B cell (primary cell): ENCODE measurements at regions not wholly inside any gene's neighbourhood (a gene's known extent, or its start where the extent isn't known, plus 50 kb on each side); places are given as distances from the start of the nearest gene placed in this dataset.

ENCODE experiments used
- ATAC-seq: fragments of 200-7000 bp; cut with Tn5 transposase; one replicate; pipeline ENCODE4 v1.10.0; 2021; ENCODE audit warnings: low read depth, mild to moderate bottlenecking, moderate number of reproducible peaks, moderate library complexity
- CTCF ChIA-PET: fragments of 350-600 bp; sonication (Branson Sonifier 250); formaldehyde crosslinking; loops from one replicate; lab custom pipeline; 2021; ENCODE audit warnings: antibody characterized with exemption, inconsistent platforms; lab: Charles Lee
- POLR2A ChIA-PET: fragments of 350-600 bp; sonication (Branson Sonifier 250); formaldehyde crosslinking; loops from one replicate; lab custom pipeline; 2021; ENCODE audit warnings: antibody characterized with exemption; lab: Charles Lee
- DNase-seq: peaks from one replicate; pipeline ENCODE4 v3.0.0; 2013
- H2AFZ ChIP-seq: 2 replicates; pipeline ENCODE4 v1.6.1; 2012; ENCODE audit warnings: mild to moderate bottlenecking, low read depth, low read length; ENCODE audit not compliant: insufficient read depth, poor library complexity, severe bottlenecking
- H3K27ac ChIP-seq, 2 donors: 1 replicate in 1 of 2; 2 replicates in 1 of 2; pipeline ENCODE4 v1.5.1; 2012 to 2013; ENCODE audit warnings: low read length in 2 of 2, mild to moderate bottlenecking in 2 of 2, moderate library complexity in 1 of 2
- H3K27me3 ChIP-seq, 4 experiments: fragments of 200-600 bp in 1 of 4; sonication (generic) in 1 of 4; replicated peaks in 1 of 4; 1 replicate in 2 of 4; 2 replicates in 2 of 4; pipeline versions ENCODE4 v1.6.1 to v1.7.0; 2013 to 2016; ENCODE audit warnings: low read length in 3 of 4, mild to moderate bottlenecking in 2 of 4, mixed read lengths in 1 of 4, moderate library complexity in 1 of 4; ENCODE audit not compliant: insufficient read depth in 4 of 4, control insufficient read depth in 3 of 4; ENCODE audit errors: control extremely low read depth in 1 of 4
- H3K36me3 ChIP-seq, 2 experiments: replicated peaks in 1 of 2; 1 replicate in 1 of 2; 2 replicates in 1 of 2; pipeline versions ENCODE4 v1.6.1 to v1.7.1; 2013; ENCODE audit warnings: low read length in 1 of 2; ENCODE audit not compliant: insufficient read depth in 2 of 2, control insufficient read depth in 1 of 2; ENCODE audit errors: control extremely low read depth in 1 of 2, extremely low read depth in 1 of 2
- H3K4me1 ChIP-seq, 2 donors: fragments of 200-600 bp in 1 of 2; sonication (generic) in 1 of 2; 1 replicate in 1 of 2; 2 replicates in 1 of 2; pipeline versions ENCODE4 v1.5.1 to v1.6.1; 2013 to 2017; ENCODE audit warnings: low read length in 2 of 2; ENCODE audit not compliant: control insufficient read depth in 2 of 2, insufficient read depth in 2 of 2
- H3K4me2 ChIP-seq: replicated peaks from 2 replicates; pipeline ENCODE3; 2012; ENCODE audit warnings: mild to moderate bottlenecking, low read depth, low read length; ENCODE audit not compliant: poor library complexity, severe bottlenecking
- H3K4me3 ChIP-seq, 5 experiments: fragments of 200-600 bp in 1 of 5; sonication (generic) in 1 of 5; 1 replicate in 3 of 5; 2 replicates in 2 of 5; pipeline versions ENCODE4 v1.5.1 to v1.7.0; 2011 to 2016; ENCODE audit warnings: low read length in 4 of 5, mild to moderate bottlenecking in 4 of 5, low read depth in 2 of 5, control low read depth in 1 of 5, moderate library complexity in 1 of 5; ENCODE audit not compliant: insufficient read depth in 1 of 5; ENCODE audit errors: control extremely low read depth in 1 of 5, extremely low read depth in 1 of 5
- H3K79me2 ChIP-seq: fragments of 200-600 bp; sonication (generic); one replicate; pipeline ENCODE4 v1.6.0; 2016; ENCODE audit warnings: low read length; ENCODE audit not compliant: control insufficient read depth, insufficient read depth
- H3K9ac ChIP-seq: fragments of 200-600 bp; sonication (generic); 2 replicates; pipeline ENCODE4 v1.6.1; 2017; ENCODE audit warnings: mild to moderate bottlenecking, low read length, moderate library complexity
- H3K9me3 ChIP-seq, 3 donors: one replicate each; pipeline versions ENCODE4 v1.6.1 to v1.7.1; 2013; ENCODE audit warnings: low read length in 2 of 3; ENCODE audit not compliant: control insufficient read depth in 2 of 3, insufficient read depth in 1 of 3; ENCODE audit errors: control extremely low read depth in 1 of 3
- H4K20me1 ChIP-seq: 2 replicates; pipeline ENCODE4 v1.6.0; 2012; ENCODE audit warnings: mild to moderate bottlenecking, low read length; ENCODE audit not compliant: insufficient read depth, control insufficient read depth, poor library complexity, severe bottlenecking
- H3K27ac Mint-ChIP-seq: one replicate; pipeline ENCODE4 v1.8.0; 2021; ENCODE audit warnings: mixed read lengths
- H3K27me3 Mint-ChIP-seq: one replicate; pipeline ENCODE4 v1.8.0; 2021; ENCODE audit warnings: mixed read lengths
- H3K4me1 Mint-ChIP-seq: one replicate; pipeline ENCODE4 v1.8.0; 2021; ENCODE audit warnings: mixed read lengths
- H3K4me3 Mint-ChIP-seq: one replicate; pipeline ENCODE4 v1.8.0; 2021; ENCODE audit warnings: mixed read lengths
- H3K9me3 Mint-ChIP-seq: one replicate; pipeline ENCODE4 v1.8.0; 2022; ENCODE audit warnings: mixed read lengths; ENCODE audit not compliant: insufficient read depth
- EZH2 ChIP-seq: IDR thresholded peaks from 2 replicates; pipeline ENCODE4 v1.6.1; 2012; ENCODE audit warnings: borderline replicate concordance, low read depth, mild to moderate bottlenecking, moderate library complexity, low read length; ENCODE audit not compliant: insufficient read depth, poor library complexity, severe bottlenecking
- WGBS: methylation state at CpG from one replicate; pipeline ENCODE4 v1.1.5; 2013; ENCODE audit warnings: missing lambda C conversion rate; ENCODE audit not compliant: insufficient coverage; 5-methylcytosine and 5-hydroxymethylcytosine counted together
- intact Hi-C: fragments of 100-400 bp; cut with micrococcal nuclease; formaldehyde crosslinking; loops from one replicate; pipeline ENCODE4 v1.10.0; 2022
- TF ChIP-seq, protein P1 (sequence below): fragments of 200-600 bp; IDR thresholded peaks from one replicate; pipeline ENCODE4 v1.8.0; 2022; ENCODE audit warnings: antibody characterized with exemption, mild to moderate bottlenecking

DNA sequence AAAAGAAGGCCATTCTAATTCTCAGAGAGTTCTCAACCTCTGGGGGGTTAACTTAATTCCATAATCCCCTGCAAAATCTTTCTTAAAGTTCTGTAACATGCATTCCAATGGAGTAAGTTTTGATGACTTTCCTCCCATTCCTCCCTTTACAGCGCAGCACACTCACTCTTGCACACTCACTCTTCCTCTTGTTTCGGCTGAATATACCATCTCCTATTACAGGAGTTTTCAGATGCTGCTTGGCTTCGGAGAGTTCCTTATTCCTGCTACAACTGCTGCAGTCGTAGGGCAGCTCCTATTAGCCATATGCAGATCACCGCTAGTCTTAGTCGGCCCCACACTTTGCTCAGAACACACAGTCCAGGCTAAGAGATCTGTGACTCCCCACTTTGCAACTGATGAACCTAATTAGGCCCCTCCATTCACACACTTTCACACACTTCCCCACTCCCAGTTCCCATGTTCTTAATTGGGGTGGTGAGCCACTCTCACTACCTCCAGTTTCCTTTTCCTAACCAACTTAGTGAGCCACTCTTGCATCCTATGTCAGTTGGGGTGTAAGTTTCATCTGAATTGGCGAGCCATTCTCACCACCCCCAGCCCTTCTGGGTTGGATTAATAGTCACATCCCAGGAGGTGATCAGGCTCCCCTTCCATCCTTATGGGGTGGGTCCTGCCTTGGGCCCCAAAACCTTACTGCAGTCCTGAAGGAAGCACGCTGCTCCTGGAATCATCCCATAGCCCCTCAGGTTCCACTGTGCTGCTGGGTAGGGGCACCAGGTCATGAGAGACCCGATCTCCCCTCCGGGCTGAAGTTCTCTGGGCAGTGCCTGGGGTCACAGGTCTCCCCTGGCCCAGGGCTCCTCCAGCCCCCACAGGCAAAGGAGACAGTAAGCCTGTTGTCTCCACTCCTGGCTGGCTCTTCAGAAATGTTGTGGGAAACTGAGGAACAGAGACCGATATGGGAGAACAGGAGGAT lies 53.9 kb downstream of the OR10H4 start:
- H3K36me3 ChIP-seq, result no peaks in the 10 kb centered on the region
- no peaks in the 10 kb centered on the region for H3K79me2 ChIP-seq
- no peaks in the 10 kb centered on the region for H3K27me3 ChIP-seq
- peak overlapping the region; percentile 54 for H3K9ac ChIP-seq
- ATAC-seq (no peak), DNase-seq (no peak)
- ChIA-PET POLR2A (no interaction called here), CTCF (interaction anchor here (0.6 to 0.9 kb wide), 2 partner anchors 8 to 604 kb away, joined by 3 read pairs; no protein-coding TSS in a partner anchor)
- H3K4me2 ChIP-seq, result peak overlapping the region; percentile 72
- H3K27me3 Mint-ChIP-seq, result no peaks in the 10 kb centered on the region
- no peak for TF ChIP-seq EZH2
- TF ChIP-seq, protein P1, sequence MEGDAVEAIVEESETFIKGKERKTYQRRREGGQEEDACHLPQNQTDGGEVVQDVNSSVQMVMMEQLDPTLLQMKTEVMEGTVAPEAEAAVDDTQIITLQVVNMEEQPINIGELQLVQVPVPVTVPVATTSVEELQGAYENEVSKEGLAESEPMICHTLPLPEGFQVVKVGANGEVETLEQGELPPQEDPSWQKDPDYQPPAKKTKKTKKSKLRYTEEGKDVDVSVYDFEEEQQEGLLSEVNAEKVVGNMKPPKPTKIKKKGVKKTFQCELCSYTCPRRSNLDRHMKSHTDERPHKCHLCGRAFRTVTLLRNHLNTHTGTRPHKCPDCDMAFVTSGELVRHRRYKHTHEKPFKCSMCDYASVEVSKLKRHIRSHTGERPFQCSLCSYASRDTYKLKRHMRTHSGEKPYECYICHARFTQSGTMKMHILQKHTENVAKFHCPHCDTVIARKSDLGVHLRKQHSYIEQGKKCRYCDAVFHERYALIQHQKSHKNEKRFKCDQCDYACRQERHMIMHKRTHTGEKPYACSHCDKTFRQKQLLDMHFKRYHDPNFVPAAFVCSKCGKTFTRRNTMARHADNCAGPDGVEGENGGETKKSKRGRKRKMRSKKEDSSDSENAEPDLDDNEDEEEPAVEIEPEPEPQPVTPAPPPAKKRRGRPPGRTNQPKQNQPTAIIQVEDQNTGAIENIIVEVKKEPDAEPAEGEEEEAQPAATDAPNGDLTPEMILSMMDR, result no peak
- H3K9me3 ChIP-seq, result no peaks in the 10 kb centered on the region
- peak overlapping the region in 3 of 5 experiments; percentile 48 to 58 (median 56) for H3K4me3 ChIP-seq
- peaks cover 13 to 16% of the 10 kb centered on the region in 2 donors for H3K4me1 ChIP-seq
- peak overlapping the region; percentile 84 for H3K4me3 Mint-ChIP-seq
- H4K20me1 ChIP-seq, result no peaks in the 10 kb centered on the region
- no peak overlapping the region for H3K27ac ChIP-seq
- intact Hi-C loops, result no loop called here
- peak overlapping the region; percentile 60 for H3K27ac Mint-ChIP-seq
- 73% methylated on average over 11 of the region's 11 CpGs for WGBS
- H2AFZ ChIP-seq, result peak overlapping the region; percentile 78
- H3K4me1 Mint-ChIP-seq, result peaks cover 15% of the 10 kb centered on the region
- peaks cover 2% of the 10 kb centered on the region for H3K9me3 Mint-ChIP-seq

DNA sequence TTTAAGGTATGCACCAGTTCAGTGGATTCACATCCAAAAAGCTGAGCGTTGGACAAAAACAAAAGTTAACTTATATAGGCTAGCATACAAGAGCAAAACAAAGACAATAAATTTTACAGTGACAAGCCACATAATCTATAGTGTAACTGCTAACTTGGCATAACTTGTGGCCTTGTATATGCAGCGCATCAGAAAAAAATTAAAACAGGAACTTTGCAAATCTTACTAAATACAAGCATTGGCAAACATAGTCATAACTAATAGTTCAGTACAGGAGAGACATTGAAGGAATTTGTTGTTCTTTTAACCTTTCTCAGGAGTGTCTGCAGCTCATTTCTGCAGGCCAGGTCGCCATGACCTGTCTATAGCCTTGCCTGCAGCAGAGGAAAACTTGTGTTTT lies 54.6 kb downstream of the OR10H4 start:
- ChIA-PET POLR2A (no interaction called here), CTCF (no interaction called here)
- Mint-ChIP-seq H3K4me3 (no peak overlapping the region), H3K27me3 (no peaks in the 10 kb centered on the region), H3K4me1 (peaks cover 15% of the 10 kb centered on the region), H3K27ac (no peak overlapping the region), H3K9me3 (peaks cover 2% of the 10 kb centered on the region)
- DNase-seq (no peak), ATAC-seq (no peak)
- no peak overlapping the region for H2AFZ ChIP-seq
- H3K4me3 ChIP-seq, result no peak overlapping the region
- no peaks in the 10 kb centered on the region for H3K9me3 ChIP-seq
- intact Hi-C loops, result no loop called here
- no peaks in the 10 kb centered on the region for H3K27me3 ChIP-seq
- no peak overlapping the region for H3K9ac ChIP-seq
- TF ChIP-seq EZH2, result no peak
- TF ChIP-seq, protein P1, result no peak
- H3K4me2 ChIP-seq, result no peak overlapping the region
- no peaks in the 10 kb centered on the region for H3K36me3 ChIP-seq
- no peaks in the 10 kb centered on the region for H4K20me1 ChIP-seq
- peaks cover 13 to 16% of the 10 kb centered on the region in 2 donors for H3K4me1 ChIP-seq
- WGBS, result 86% methylated on average over 1 of the region's 3 CpGs
- H3K79me2 ChIP-seq, result no peaks in the 10 kb centered on the region
- H3K27ac ChIP-seq, result no peak overlapping the region
